RWPE1 (cell line): ENCODE measurements at regions not wholly inside any gene's neighbourhood (a gene's known extent, or its start where the extent isn't known, plus 50 kb on each side); places are given as distances from the start of the nearest gene placed in this dataset.
"Not testable (repeated sequence)": the region's sequence is repeated elsewhere in the genome, so short reads cannot be mapped to it uniquely, and the experiment has no call there.

Experiments
- CTCF ChIA-PET: fragments of 350-600 bp; sonication (Branson Sonifier 250); formaldehyde crosslinking; extraction: SDS; loops from one replicate; lab custom pipeline; 2021; lab: Yijun Ruan, JAX
- POLR2A ChIA-PET: fragments of 400-600 bp; formaldehyde crosslinking; extraction: SDS; loops from one replicate; lab custom pipeline; 2020; ENCODE audit warnings: antibody characterized with exemption; ENCODE audit not compliant: low non-redundant PET; lab: Yijun Ruan, JAX
- DNase-seq: peaks from one replicate; pipeline ENCODE4 v3.0.0; 2012; ENCODE audit warnings: low spot score
- H3K27ac ChIP-seq: fragments of 450-650 bp; 2 replicates; pipeline ENCODE4 v1.5.1; 2017
- CTCF ChIP-seq: fragments of 450-650 bp; conservative IDR thresholded peaks from 2 replicates; pipeline ENCODE4 v1.5.1; 2017; ENCODE audit warnings: low read depth, mild to moderate bottlenecking

DNA sequence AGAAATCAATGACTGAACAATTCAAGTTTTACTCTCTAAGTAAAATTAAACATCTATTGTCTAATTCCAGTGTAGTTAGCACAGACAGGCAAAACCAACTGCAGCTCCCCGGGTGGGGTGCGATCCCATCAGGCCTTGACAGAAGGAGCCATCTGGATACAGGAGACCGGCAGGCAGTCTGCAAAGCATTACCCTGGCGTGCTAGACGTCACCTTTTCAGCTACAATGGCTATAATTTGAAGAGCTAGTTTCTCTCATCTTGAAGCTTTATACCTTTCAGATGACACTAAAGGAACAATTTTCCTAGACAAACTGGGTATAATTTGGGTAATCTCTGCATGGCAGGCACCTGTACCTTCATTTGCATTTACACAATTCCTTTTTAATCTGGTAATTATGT lies 761.5 kb upstream of the SOX11 start:
- CTCF ChIA-PET: no interaction called here
- POLR2A ChIA-PET: no interaction called here
- H3K27ac ChIP-seq: no peak overlapping the region
- DNase-seq: no peak
- no peak for TF ChIP-seq CTCF

GRCh38 chr2:4931721-4932365 lies 760.3 kb upstream of the SOX11 start:
- DNase-seq: no peak
- no peak overlapping the region for H3K27ac ChIP-seq
- POLR2A ChIA-PET: no interaction called here
- CTCF ChIA-PET: no interaction called here
- no peak for TF ChIP-seq CTCF

DNA sequence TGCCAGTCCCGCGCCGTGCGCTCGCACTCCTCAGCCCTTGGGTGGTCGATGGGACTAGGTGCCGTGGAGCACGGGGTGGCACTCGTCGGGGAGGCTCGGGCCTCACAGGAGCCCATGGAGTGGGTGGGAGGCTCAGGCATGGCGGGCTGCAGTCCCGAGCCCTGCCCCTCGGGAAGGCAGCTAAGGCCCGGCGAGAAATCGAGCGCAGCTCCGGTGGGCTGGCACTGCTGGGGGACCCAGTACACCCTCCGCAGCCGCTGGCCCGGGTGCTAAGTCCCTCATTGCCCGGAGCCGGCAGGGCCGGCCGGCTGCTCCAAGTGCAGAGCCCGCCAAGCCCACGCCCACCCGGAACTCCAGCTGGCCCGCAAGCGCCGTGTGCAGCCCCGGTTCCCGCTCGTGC lies 756.9 kb upstream of the SOX11 start:
- CTCF ChIA-PET: not testable (repeated sequence)

GRCh38 chr2:4937550-4937949 lies 754.6 kb upstream of the SOX11 start:
- TF ChIP-seq CTCF: no peak
- ChIA-PET CTCF (no interaction called here), POLR2A (no interaction called here)
- H3K27ac ChIP-seq: no peak overlapping the region
- DNase-seq: no peak

More for the DNA sequence above, 756.9 kb upstream of the SOX11 start:
- POLR2A ChIA-PET, DNase-seq, H3K27ac ChIP-seq: not testable (repeated sequence)

- POLR2A ChIA-PET: no interaction called here
- H3K27ac ChIP-seq: no peak overlapping the region
- CTCF ChIA-PET: interaction anchor here (0.6 kb wide), 1 partner anchor 1722 kb away, joined by 3 read pairs; no protein-coding TSS in a partner anchor
- no peak for DNase-seq
- TF ChIP-seq CTCF: no peak
Measured at GRCh38 chr2:4938206-4938605, 754.0 kb upstream of the SOX11 start.

GRCh38 chr2:4942441-4942840 lies 749.7 kb upstream of the SOX11 start:
- H3K27ac ChIP-seq: no peak overlapping the region
- POLR2A ChIA-PET: no interaction called here
- no peak for DNase-seq
- no peak for TF ChIP-seq CTCF
- CTCF ChIA-PET: no interaction called here

GRCh38 chr2:4947911-4948310 lies 744.3 kb upstream of the SOX11 start:
- ChIA-PET CTCF (no interaction called here), POLR2A (no interaction called here)
- no peak for TF ChIP-seq CTCF
- no peak overlapping the region for H3K27ac ChIP-seq
- DNase-seq: no peak
